Osteocyte (in vitro differentiated cells): ENCODE measurements at regions not wholly inside any gene's neighbourhood (a gene's known extent, or its start where the extent isn't known, plus 50 kb on each side); places are given as distances from the start of the nearest gene placed in this dataset.

ENCODE experiments used
- DNase-seq: peaks from one replicate; pipeline ENCODE4 v3.0.0; 2021; ENCODE audit warnings: mixed read lengths; ENCODE audit not compliant: unreplicated experiment; ENCODE audit errors: extremely low spot score
- H3K27ac Mint-ChIP-seq: one replicate; pipeline ENCODE4 v1.8.0; 2021; ENCODE audit warnings: mild to moderate bottlenecking, mixed read lengths; ENCODE audit not compliant: unreplicated experiment
- H3K27me3 Mint-ChIP-seq: one replicate; pipeline ENCODE4 v1.8.0; 2021; ENCODE audit warnings: mixed read lengths; ENCODE audit not compliant: unreplicated experiment
- H3K36me3 Mint-ChIP-seq: one replicate; pipeline ENCODE4 v1.8.0; 2021; ENCODE audit warnings: mixed read lengths; ENCODE audit not compliant: unreplicated experiment
- H3K4me1 Mint-ChIP-seq: one replicate; pipeline ENCODE4 v1.8.0; 2021; ENCODE audit warnings: mixed read lengths; ENCODE audit not compliant: unreplicated experiment
- H3K4me3 Mint-ChIP-seq: one replicate; pipeline ENCODE4 v1.8.0; 2021; ENCODE audit warnings: mild to moderate bottlenecking, moderate library complexity, mixed read lengths; ENCODE audit not compliant: unreplicated experiment
- H3K9me3 Mint-ChIP-seq: one replicate; pipeline ENCODE4 v1.8.0; 2021; ENCODE audit warnings: mixed read lengths; ENCODE audit not compliant: unreplicated experiment
- TF ChIP-seq, protein P1 (sequence below): fragments of 200-600 bp; sonication (generic); IDR thresholded peaks from 2 replicates; pipeline ENCODE4 v1.5.0; 2021; ENCODE audit warnings: antibody characterized with exemption, mild to moderate bottlenecking, moderate library complexity

GRCh38 chr22:23386822-23387580 lies 193.1 kb downstream of the IGLL1 start:
- TF ChIP-seq, protein P1, sequence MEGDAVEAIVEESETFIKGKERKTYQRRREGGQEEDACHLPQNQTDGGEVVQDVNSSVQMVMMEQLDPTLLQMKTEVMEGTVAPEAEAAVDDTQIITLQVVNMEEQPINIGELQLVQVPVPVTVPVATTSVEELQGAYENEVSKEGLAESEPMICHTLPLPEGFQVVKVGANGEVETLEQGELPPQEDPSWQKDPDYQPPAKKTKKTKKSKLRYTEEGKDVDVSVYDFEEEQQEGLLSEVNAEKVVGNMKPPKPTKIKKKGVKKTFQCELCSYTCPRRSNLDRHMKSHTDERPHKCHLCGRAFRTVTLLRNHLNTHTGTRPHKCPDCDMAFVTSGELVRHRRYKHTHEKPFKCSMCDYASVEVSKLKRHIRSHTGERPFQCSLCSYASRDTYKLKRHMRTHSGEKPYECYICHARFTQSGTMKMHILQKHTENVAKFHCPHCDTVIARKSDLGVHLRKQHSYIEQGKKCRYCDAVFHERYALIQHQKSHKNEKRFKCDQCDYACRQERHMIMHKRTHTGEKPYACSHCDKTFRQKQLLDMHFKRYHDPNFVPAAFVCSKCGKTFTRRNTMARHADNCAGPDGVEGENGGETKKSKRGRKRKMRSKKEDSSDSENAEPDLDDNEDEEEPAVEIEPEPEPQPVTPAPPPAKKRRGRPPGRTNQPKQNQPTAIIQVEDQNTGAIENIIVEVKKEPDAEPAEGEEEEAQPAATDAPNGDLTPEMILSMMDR = no peak
- Mint-ChIP-seq H3K27ac (no peak overlapping the region), H3K9me3 (no peaks in the 10 kb centered on the region), H3K4me3 (no peak overlapping the region), H3K36me3 (no peaks in the 10 kb centered on the region), H3K4me1 (peaks cover 8% of the 10 kb centered on the region), H3K27me3 (no peaks in the 10 kb centered on the region)
- DNase-seq = no peak

DNA sequence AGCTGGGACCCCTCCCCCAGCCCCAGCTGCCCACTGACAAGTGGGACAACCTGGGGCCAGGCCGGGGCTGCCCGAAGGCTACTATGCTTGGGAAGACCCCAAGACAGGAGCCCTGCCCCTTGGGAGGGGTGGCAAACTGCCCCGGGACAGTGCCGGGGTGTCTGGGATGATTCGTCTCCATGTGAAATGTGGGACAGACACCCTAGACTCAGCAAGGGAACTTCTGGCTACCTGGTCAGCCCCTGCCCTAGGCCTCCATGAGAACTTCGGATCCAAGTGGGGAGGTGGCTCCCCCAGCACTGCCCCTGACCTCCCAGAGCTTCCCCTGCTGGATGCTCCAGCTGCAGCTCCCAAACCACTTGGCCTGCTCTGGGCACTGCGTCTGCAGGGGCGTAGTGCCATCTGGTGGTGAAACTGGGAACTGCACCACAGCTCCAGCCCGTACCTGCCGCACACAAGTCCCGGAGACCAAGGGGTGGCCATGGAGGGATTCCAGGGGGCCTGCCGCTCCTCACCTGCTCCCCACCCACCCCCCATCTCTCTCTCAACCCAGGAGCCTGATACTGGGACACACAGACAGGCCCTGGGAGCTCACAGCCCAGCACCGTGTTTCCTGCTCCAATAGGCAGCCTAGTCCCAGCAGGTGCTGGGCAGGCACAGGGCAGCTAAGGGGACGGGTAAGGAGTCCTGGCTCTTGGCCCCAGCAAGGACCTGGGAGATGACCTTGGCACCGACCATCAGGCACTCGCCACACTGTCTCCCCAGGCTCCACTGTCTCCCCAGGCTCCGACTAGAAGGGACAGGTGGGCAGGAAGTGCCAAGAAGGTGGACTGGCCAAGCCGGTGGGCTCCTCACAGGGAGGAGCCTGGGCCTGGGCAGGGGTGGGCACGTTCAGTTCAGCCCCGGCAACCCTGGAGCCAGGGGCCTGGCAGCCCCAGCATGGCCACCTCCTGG lies 194.1 kb downstream of the IGLL1 start:
- Mint-ChIP-seq H3K36me3 (no peaks in the 10 kb centered on the region), H3K9me3 (no peaks in the 10 kb centered on the region), H3K4me3 (no peak overlapping the region), H3K27me3 (no peaks in the 10 kb centered on the region), H3K27ac (no peak overlapping the region), H3K4me1 (peaks cover 8% of the 10 kb centered on the region)
- TF ChIP-seq, protein P1 = peak; percentile 98
- DNase-seq = peak; percentile 94

- Mint-ChIP-seq H3K27me3 (no peaks in the 10 kb centered on the region), H3K27ac (no peak overlapping the region), H3K9me3 (no peaks in the 10 kb centered on the region), H3K4me3 (no peak overlapping the region), H3K4me1 (peaks cover 8% of the 10 kb centered on the region), H3K36me3 (no peaks in the 10 kb centered on the region)
- DNase-seq = no peak
- TF ChIP-seq, protein P1 = no peak
Measured at GRCh38 chr22:23384923-23385677, 195.0 kb downstream of the IGLL1 start.

DNA sequence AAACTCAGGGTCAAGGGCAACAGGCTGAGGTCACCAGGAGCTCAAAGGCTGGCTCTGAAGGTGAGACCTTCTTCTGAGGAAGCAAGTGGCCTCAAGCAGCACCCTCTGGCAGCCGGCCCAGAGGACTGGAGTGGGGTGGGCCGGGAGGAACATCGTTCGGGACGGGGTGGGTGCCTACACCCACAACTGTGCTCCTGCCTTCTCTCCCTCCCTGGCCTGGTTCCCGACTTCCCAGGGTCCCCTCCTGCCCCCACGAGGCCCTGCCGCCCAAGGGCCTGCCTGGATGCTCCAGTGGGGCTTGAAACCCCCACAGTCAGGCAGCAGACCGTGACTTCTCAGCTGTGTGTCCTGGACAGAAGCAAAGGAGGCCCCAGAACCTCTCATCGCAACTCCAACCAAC lies 195.7 kb downstream of the IGLL1 start:
- H3K27ac Mint-ChIP-seq = no peak overlapping the region
- H3K36me3 Mint-ChIP-seq = no peaks in the 10 kb centered on the region
- H3K4me3 Mint-ChIP-seq = no peak overlapping the region
- peaks cover 8% of the 10 kb centered on the region for H3K4me1 Mint-ChIP-seq
- H3K27me3 Mint-ChIP-seq = no peaks in the 10 kb centered on the region
- TF ChIP-seq, protein P1 = no peak
- H3K9me3 Mint-ChIP-seq = no peaks in the 10 kb centered on the region
- DNase-seq = no peak
